Cardiac fibroblast (primary cell): ENCODE measurements at regions not wholly inside any gene's neighbourhood (a gene's known extent, or its start where the extent isn't known, plus 50 kb on each side); places are given as distances from the start of the nearest gene placed in this dataset.

Source experiments
- DNase-seq, 2 donors: peaks; one replicate each; pipeline versions ENCODE4 v3.0.0 to v3.0.0-alpha.2; 2010; ENCODE audit warnings: low read depth in 2 of 2
- H3K4me3 ChIP-seq, 2 donors: replicated peaks in 1 of 2; 1 replicate in 1 of 2; 2 replicates in 1 of 2; pipeline ENCODE4 v1.5.1; 2011; ENCODE audit warnings: low read depth in 2 of 2, low read length in 2 of 2, mild to moderate bottlenecking in 2 of 2, moderate library complexity in 1 of 2
- CTCF ChIP-seq: IDR thresholded peaks from one replicate; pipeline ENCODE4 v1.5.1; 2011; ENCODE audit warnings: low read depth, mild to moderate bottlenecking, low read length, inconsistent platforms

- no peak overlapping the region for H3K4me3 ChIP-seq
- TF ChIP-seq CTCF, result no peak
- no peak for DNase-seq
These were observed 84.6 kb upstream of the TOP3B start for GRCh38 chr22:22067192-22067591.

GRCh38 chr22:22064580-22064979 is 82.0 kb upstream of the TOP3B start:
- H3K4me3 ChIP-seq, result no peak overlapping the region
- DNase-seq, result no peak
- no peak for TF ChIP-seq CTCF

GRCh38 chr22:22062306-22062793 is 79.8 kb upstream of the TOP3B start:
- H3K4me3 ChIP-seq, result no peak overlapping the region
- DNase-seq, result no peak
- TF ChIP-seq CTCF, result no peak

DNA sequence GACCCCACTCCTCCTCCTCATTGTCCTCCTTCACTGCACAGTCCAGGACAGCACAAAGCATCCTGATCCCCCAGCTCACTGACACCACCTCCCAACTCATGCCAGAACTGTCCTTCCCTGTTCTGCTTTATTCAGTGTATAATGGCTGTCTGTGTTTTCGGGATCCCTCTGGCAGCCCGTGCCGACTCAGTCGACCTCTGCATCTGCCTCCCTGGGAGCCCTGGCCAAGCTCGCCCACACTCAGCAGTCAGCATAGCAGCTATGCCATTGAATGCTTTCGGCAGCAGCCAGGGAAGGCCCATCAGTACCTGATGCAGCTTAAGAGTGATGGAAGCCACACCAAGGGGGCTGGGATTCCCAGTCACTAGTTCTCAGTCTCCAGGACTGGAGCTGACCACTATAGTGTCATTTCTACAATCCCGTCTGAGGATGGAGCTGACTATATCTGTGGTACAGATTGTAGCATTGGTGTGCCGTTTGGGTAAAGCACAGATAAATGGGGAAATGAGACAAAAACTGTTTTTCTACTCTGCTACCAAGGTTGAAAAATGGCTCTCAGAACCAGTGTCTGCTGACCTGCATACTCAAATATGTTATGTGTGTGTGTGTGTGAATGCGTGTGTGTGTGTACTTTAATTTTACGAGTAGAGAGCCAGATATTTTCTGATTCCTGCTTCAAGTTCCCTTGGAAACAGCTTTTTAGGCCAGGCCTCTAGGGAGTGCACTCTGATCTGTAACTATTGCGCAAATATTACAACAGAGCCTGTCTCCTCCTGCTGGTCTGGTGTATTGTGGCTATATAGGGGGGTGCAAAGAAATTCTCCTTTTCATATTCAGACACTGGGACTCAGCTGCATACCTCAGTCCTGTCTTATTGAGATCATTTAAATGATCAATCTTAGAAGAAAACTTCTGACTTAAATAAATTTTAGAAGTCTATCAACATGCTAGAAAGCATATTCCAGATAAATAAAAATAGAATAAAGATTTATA is 78.8 kb upstream of the TOP3B start:
- peak; percentile 83 to 92 for DNase-seq
- no peak overlapping the region for H3K4me3 ChIP-seq
- peak; percentile 45 for TF ChIP-seq CTCF

DNA sequence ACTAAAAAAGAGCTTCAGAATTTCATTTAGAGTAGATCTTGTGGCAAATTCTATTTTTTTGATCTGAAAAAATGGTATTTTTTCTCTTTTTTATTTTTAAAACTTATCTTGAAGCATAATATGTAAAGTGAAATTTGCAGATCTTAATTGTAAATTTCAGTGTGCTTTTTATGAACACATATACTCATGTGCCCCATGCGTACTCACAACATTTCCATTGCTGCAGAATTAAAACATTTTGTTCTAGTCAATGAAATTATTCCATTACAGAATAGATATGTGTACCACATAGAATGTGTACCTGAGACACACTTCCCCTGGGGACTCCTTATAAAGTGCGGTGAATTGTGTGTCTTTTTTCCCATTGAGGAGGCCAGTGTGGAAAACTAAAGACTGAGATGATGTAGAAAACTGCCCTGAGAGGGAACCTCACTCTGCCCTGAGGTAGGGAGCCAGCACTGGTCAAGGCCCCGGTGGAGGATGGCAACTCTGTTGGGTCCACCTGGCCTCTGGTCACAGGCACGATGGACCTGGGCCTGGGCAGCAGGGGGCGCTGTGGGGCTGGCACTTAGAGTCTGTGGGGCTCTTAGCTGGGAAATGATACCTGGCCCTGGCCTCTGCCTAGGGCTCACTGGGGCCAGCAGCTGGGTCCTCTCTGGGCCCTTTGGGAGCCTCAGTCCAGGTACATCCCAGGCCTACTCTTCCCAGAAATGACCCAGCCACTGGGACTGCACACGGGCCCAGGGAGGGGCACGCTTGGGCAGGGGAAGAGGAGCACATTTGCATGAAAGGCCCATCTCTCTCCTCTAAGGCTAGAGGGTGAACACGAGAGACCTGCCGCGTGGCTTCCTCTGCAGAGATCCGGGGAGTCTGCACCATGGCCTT is 77.9 kb upstream of the TOP3B start:
- peak; percentile 92 for TF ChIP-seq CTCF
- DNase-seq, result peak; percentile 26 to 59
- no peak overlapping the region for H3K4me3 ChIP-seq

- H3K4me3 ChIP-seq, result no peak overlapping the region
- no peak for TF ChIP-seq CTCF
- DNase-seq, result no peak
These were observed 76.9 kb upstream of the TOP3B start for GRCh38 chr22:22059291-22060002.
